ENCODE measurements at regions not wholly inside any gene's neighbourhood (a gene's known extent, or its start where the extent isn't known, plus 50 kb on each side); places are given as distances from the start of the nearest gene placed in this dataset.

DNA sequence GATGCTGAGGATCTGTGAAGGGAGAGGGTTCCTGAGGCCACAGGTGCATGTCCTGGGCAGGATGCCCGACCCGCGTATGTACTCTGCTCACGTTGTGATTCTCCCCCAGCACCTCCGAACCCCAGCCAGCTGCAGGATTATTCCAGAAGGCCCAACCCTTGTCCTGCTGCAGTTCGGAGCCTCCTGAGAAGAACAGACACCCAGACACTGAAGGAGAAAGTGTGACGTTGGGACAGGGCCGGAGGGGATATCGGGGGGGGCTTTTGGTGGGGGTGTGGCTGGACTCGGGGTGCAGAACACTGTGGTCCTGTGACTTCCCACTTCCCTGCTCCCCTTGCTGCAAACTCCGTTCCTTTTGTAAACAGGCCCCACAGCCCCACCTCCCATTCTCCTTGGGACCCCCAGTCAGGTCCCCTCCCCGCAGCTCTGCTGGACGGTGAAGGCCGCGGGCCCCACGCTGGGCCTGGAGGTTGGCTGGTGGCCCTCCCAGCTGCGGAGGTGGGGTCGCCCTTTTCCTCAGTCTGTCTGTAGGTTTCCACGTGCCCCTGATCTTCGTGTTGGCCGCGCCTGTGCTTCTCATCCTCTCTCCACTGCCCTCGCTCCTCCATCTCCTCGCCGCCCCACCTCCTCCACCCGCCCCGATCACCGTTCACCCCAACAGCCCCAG is 83.0 kb upstream of the ADRA2C start:
- DNase-seq, result no peak

DNA sequence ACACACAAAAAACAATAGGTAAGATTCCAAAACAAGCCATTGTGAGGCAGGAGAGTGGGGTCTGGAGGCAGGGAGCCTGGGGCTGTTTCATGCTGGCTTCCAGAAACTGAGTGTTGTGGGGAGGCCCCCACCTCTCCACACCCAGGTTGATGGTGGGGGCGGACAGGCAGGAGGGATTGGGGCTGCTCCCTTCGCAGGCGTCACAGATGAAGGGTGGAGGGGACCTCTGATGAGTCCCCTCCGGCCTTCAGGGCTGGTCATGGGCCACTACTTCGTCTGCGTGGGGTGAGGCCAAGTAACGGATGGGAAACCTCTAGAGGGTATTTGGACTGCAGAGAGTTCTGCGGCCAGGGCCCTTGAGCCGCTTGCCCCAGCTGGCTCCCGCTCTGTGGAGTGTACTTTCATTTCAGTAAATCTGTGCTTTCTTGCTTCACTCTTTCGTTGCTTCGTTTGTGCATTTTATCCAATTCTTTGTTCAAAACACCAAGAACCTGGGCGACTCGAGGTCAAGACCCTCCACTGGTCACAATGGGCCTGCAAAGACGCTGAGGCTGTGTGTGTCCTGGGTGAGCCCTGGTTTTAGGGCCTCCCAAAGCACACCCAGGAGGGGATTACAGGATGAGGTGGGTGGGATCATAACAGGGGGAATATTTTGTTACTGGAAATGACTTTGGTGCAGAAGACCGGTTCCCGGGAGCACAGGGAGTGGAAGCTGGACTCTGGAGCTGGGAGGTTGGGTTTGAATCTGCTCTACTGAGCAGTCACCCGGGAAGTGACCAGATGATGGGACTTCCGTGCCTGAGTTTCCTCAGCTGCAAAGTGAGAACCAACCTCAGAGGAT is 83.7 kb upstream of the ADRA2C start:
- DNase-seq, result no peak

DNA sequence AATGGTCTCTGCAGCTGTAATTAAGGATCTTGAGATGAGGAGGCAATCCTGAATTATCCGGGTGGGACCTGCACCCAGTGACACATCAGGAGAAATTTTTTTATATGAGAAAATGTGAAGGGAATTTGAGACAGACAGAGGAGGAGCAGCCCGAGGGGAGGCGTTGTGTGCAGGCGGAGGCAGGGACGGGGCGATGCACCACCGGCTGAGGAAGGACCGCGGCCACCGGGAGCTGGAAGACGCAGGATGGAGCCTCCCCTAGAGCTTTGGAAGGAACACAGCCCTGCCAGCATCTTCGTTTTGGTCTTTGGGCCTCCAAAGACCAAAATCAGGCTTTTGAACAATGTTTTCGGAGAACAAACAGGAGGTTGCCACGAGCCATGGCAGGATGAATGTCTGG is 85.0 kb upstream of the ADRA2C start:
- DNase-seq, result no peak

GRCh38 chr4:3680656-3681055 is 85.5 kb upstream of the ADRA2C start:
- no peak for DNase-seq

DNA sequence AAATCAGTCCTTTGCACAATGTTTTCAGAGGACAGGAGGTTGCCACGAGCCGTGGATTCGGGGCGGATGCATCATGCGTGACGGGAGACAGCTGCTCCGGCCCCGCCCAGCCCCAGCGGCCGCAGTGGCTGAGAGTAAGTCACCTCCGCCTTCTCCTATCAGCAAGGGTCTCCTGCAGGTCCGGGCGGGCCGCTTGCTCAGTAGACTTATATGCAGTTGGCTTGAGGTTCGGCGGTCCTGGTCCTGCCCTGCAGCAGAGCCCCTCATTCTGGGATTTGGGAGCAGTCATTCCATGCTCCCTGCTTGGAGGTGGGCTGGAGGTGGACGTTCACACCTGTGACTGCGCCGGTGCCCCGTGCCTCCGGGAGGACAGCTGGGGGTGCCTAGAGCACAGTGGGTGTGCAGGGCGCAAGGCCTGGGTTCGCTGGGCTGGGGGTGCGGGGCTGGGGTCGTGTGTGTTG is 86.3 kb upstream of the ADRA2C start:
- DNase-seq, result no peak

DNA sequence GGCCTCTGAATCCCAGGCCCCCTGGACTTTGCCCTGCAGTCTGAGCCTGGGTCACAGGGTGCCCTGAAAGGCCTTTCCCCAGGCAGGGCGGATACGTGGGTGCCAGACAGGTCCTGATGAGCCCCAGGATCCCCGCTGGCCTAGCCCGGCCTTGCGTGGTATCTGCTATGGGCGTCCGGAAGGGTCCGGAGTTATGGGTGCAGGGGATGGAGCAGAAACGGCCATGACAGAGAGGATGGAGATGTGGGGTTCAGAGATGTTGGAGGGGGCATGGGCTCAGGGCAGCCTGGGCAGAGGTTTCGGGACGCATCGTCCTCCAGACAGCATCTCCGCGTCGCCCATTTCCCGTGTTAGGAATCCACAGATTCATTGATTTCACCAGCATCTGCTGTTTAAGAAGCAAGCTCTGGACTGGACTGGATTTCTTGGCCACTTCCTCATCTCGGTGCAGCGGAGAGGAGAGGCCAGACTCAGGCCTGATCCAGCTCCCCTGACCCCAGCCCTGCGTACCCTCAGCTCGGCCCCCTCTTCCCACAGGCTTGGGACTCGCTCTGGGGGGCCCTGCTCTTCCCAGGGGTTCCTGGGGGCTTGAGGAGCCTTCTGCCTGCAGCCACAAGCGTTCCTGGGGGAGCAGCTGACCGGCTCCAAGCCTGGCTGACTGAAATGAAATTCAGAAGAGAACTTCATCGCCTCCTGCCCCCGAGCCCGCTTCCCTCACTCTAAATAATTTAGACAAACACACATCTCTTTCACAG is 86.9 kb upstream of the ADRA2C start:
- no peak for DNase-seq

DNA sequence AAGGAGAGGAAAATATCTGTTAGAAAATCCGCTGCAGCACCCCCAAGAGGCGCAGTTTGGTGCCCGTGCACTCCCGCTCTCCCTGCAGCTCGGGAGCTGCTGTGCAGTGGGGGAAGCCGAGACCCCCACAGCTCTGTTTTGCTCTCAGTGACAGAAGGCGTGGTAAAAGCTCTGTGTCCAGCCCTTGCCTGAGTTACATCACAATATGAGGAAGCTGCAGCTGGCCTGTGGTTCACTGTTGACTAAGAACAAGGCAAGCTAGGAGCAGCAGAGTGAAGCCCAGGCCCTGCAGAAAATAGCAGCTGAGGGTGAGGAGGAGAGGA is 88.5 kb upstream of the ADRA2C start:
- peak in 2 of 3 donors; percentile 25 to 34 for DNase-seq

DNA sequence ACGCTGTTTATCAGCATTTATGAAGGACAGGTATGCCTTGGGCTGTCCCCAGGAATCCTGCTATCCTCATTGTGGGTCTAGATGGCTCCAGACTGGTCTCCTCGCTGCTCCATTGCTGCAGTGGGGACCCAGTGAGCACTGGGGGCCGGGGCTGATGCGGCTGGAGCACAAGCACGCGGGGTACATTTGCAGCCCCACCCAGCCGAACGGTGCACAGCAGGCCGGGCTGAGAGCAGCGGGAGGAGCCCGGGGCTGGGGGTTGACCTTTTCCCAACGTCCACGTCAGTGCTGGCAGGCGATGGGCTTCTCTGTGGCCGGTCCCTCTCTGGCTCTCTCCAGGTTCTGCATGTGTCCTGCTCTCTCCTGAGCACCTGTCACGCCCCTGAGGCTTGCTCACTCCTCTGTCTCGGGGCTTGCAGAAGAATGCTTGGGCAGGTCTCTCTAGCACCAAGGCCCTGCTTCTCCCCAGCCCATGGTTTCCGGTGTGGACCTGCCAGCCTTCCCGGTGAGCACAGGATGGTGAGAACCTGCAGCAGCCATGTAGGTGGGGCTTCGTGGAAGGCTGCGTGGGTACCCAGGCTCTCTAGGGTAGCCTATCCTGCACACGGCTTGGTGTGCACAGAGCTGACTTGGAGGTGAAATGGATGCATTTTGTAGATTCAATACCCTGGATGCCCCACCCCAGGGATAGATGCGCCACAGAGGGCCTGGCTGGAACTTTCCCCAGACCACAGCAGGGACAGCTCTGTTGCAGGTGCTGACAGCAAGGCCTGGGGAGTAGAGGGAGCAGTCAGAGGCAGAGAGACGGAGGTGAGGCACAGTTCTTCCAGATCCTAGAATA is 89.1 kb upstream of the ADRA2C start:
- DNase-seq, result no peak

- DNase-seq, result no peak
Observed at GRCh38 chr4:3676196-3676595, 90.0 kb upstream of the ADRA2C start.

- DNase-seq, result no peak
Observed at GRCh38 chr4:3675251-3676115, 90.7 kb upstream of the ADRA2C start.

GRCh38 chr4:3674479-3674851 is 91.7 kb upstream of the ADRA2C start:
- no peak for DNase-seq

DNA sequence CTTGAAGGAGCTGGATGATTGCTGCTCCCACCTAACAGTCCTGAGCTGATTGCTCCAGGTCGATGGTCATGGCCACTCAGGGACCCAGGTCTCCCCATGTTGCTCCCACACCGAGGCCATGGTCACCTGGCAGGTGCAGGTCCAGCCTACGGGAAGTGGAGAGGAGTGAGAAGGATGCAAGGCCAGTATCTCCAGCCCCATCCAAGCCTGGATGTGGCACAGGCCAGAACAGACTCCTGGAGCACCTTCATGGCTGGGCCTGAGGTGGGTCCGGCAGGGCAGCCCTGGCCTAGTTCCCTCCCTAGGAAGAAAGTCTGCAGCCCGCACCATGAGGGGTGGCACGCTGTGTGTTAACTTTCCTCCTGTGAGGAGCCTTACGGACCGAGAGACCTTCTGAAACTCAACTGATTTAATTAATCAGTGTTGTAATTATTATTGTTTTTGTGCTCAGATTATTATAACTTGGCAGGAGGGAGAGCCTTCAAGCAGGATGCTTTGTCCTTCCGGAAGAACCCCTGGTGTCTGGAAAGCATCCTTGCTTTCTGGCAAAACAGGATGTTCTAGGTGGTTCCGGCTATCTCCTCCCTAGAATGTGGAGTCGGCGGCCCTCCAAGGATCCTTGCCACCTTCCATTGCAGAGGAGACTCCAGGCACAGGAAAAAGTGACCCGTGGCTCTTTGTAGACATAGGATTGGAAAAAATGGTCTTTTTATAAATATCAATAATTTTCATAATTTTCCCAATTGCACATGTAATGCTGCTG is 92.3 kb upstream of the ADRA2C start:
- no peak for DNase-seq

DNA sequence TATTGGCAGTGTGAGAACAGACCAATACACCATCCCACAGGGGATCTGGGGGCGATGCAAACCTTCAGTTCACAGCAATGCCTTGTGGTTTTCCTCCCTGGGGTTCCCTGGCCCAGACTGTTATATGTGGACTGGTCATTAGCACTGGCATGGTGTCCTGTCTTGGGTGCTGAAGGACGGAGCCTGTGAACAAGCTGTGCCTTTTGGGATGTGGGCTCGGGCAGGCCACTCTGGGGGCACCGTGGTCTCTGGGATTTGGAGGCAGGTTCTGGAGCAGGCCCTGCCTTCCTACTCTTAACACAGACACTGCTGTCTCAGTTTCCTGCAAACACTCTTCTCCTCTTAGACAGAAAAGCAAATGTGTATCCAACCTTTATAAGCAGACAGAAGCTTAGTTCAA is 93.0 kb upstream of the ADRA2C start:
- DNase-seq, result no peak

GRCh38 chr4:3672465-3672831 is 93.7 kb upstream of the ADRA2C start:
- DNase-seq, result no peak

GRCh38 chr4:3671571-3672464 is 94.4 kb upstream of the ADRA2C start:
- no peak for DNase-seq

GRCh38 chr4:3670521-3671519 is 95.4 kb upstream of the ADRA2C start:
- DNase-seq, result no peak

- DNase-seq, result no peak
Observed at GRCh38 chr4:3669553-3669949, 96.6 kb upstream of the ADRA2C start.

GRCh38 chr4:3668825-3669552 is 97.2 kb upstream of the ADRA2C start:
- DNase-seq, result no peak

Data from suppressor macrophage treated with lipopolysaccharide for 1 hour (primary cell).